ENCODE measurements at regions not wholly inside any gene's neighbourhood (a gene's known extent, or its start where the extent isn't known, plus 50 kb on each side); places are given as distances from the start of the nearest gene placed in this dataset.

GRCh38 chr3:187914231-187914630 is 169.0 kb upstream of the BCL6 start:
- no peak for TF ChIP-seq TAF1 (IDR thresholded peaks at IDR 0.05; ENCODE audit: borderline replicate concordance, insufficient read depth, low read length)
- TF ChIP-seq FOXP2 (optimal IDR thresholded peaks at IDR 0.05; ENCODE audit: borderline replicate concordance, extremely low read depth, extremely low read length, insufficient read depth): no peak
- TF ChIP-seq POLR2AphosphoS5 (IDR thresholded peaks at IDR 0.05; ENCODE audit: low read depth, low read length): no peak
- TF ChIP-seq REST (IDR thresholded peaks at IDR 0.05; ENCODE audit: insufficient read depth in 1 of 2, low read depth in 2 of 2, low read length in 2 of 2): no peak

GRCh38 chr3:187916072-187916471 is 170.8 kb upstream of the BCL6 start:
- TF ChIP-seq TAF1 (IDR thresholded peaks at IDR 0.05; ENCODE audit: borderline replicate concordance, insufficient read depth, low read length): no peak
- no peak for TF ChIP-seq REST (IDR thresholded peaks at IDR 0.05; ENCODE audit: insufficient read depth in 1 of 2, low read depth in 2 of 2, low read length in 2 of 2)
- TF ChIP-seq SIN3A (IDR thresholded peaks at IDR 0.05; ENCODE audit: borderline replicate concordance, insufficient read depth, low read length): no peak
- no peak for TF ChIP-seq FOXP2 (optimal IDR thresholded peaks at IDR 0.05; ENCODE audit: borderline replicate concordance, extremely low read depth, extremely low read length, insufficient read depth)
- TF ChIP-seq POLR2AphosphoS5 (IDR thresholded peaks at IDR 0.05; ENCODE audit: low read depth, low read length): no peak

GRCh38 chr3:187918081-187918644 is 172.9 kb upstream of the BCL6 start:
- TF ChIP-seq REST (IDR thresholded peaks at IDR 0.05; ENCODE audit: insufficient read depth in 1 of 2, low read depth in 2 of 2, low read length in 2 of 2) (no peak), POLR2AphosphoS5 (IDR thresholded peaks at IDR 0.05; ENCODE audit: low read depth, low read length) (no peak), TAF1 (IDR thresholded peaks at IDR 0.05; ENCODE audit: borderline replicate concordance, insufficient read depth, low read length) (no peak), FOXP2 (optimal IDR thresholded peaks at IDR 0.05; ENCODE audit: borderline replicate concordance, extremely low read depth, extremely low read length, insufficient read depth) (no peak)

GRCh38 chr3:187919048-187919447 is 173.8 kb upstream of the BCL6 start:
- TF ChIP-seq POLR2AphosphoS5 (IDR thresholded peaks at IDR 0.05; ENCODE audit: low read depth, low read length): no peak

GRCh38 chr3:187919544-187919943 is 174.3 kb upstream of the BCL6 start:
- no peak for TF ChIP-seq POLR2AphosphoS5 (IDR thresholded peaks at IDR 0.05; ENCODE audit: low read depth, low read length)
- no peak for TF ChIP-seq TAF1 (IDR thresholded peaks at IDR 0.05; ENCODE audit: borderline replicate concordance, insufficient read depth, low read length)
- no peak for TF ChIP-seq SIN3A (IDR thresholded peaks at IDR 0.05; ENCODE audit: borderline replicate concordance, insufficient read depth, low read length)
- TF ChIP-seq FOXP2 (optimal IDR thresholded peaks at IDR 0.05; ENCODE audit: borderline replicate concordance, extremely low read depth, extremely low read length, insufficient read depth): no peak
- no peak for TF ChIP-seq REST (IDR thresholded peaks at IDR 0.05; ENCODE audit: insufficient read depth in 1 of 2, low read depth in 2 of 2, low read length in 2 of 2)

Data from PFSK-1 (cell line).